DOHH2 (cell line): ENCODE measurements at regions not wholly inside any gene's neighbourhood (a gene's known extent, or its start where the extent isn't known, plus 50 kb on each side); places are given as distances from the start of the nearest gene placed in this dataset.

ENCODE experiments used
- EZH2phosphoT487 ChIP-seq: fragments of 200-600 bp; sonication (generic); IDR thresholded peaks from 2 replicates; pipeline ENCODE4 v1.6.1; 2017; ENCODE audit warnings: borderline replicate concordance, mild to moderate bottlenecking, antibody characterized with exemption, low read length, moderate library complexity, mixed read lengths
- TF ChIP-seq, protein P1 (sequence below): fragments of 200-600 bp; sonication (generic); IDR thresholded peaks from one replicate; pipeline ENCODE4 v1.5.1; 2014; ENCODE audit warnings: antibody characterized with exemption, mild to moderate bottlenecking, low read depth, low read length; ENCODE audit not compliant: poor library complexity, severe bottlenecking

DNA sequence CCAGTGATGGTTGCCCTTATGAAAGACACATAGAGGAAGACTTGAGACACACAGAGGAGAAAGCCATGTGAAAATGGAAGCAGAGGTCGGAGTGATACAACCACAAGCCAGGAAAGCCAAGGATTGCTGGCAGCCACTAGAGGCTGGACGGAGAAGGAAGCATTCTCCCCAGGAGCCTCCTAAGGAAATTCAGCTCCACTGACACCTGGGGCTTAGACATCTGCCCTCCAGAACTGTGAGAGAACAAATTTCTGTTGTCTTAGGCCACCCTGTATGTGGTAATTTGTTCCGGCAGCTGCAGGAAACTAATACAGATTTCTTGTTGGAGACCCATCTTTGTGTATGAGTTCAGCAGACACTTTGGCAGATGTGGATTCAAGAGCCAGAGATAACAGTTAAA lies 126.9 kb upstream of the ATP1A1 start:
- TF ChIP-seq, protein P1, sequence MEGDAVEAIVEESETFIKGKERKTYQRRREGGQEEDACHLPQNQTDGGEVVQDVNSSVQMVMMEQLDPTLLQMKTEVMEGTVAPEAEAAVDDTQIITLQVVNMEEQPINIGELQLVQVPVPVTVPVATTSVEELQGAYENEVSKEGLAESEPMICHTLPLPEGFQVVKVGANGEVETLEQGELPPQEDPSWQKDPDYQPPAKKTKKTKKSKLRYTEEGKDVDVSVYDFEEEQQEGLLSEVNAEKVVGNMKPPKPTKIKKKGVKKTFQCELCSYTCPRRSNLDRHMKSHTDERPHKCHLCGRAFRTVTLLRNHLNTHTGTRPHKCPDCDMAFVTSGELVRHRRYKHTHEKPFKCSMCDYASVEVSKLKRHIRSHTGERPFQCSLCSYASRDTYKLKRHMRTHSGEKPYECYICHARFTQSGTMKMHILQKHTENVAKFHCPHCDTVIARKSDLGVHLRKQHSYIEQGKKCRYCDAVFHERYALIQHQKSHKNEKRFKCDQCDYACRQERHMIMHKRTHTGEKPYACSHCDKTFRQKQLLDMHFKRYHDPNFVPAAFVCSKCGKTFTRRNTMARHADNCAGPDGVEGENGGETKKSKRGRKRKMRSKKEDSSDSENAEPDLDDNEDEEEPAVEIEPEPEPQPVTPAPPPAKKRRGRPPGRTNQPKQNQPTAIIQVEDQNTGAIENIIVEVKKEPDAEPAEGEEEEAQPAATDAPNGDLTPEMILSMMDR, result no peak
- TF ChIP-seq EZH2phosphoT487, result no peak
